Neural progenitor cell (in vitro differentiated cells): ENCODE measurements at regions not wholly inside any gene's neighbourhood (a gene's known extent, or its start where the extent isn't known, plus 50 kb on each side); places are given as distances from the start of the nearest gene placed in this dataset.

Experiments used
- DNase-seq: peaks from one replicate; pipeline ENCODE4 v3.0.0-alpha.2; 2016; ENCODE audit warnings: low spot score
- H2AFZ ChIP-seq: fragments of 200-600 bp; sonication (generic); replicated peaks from 2 replicates; pipeline ENCODE4 v1.6.1; 2016; ENCODE audit warnings: antibody characterized with exemption
- H3F3A ChIP-seq: fragments of 200-600 bp; sonication (generic); 2 replicates; pipeline ENCODE4 v1.6.1; 2016; ENCODE audit warnings: antibody characterized with exemption, low read depth
- H3K27ac ChIP-seq: fragments of 200-600 bp; sonication (generic); 2 replicates; pipeline ENCODE4 v1.5.1; 2016; ENCODE audit warnings: mild to moderate bottlenecking
- H3K27me3 ChIP-seq: fragments of 200-600 bp; sonication (generic); 2 replicates; pipeline ENCODE4 v1.6.1; 2016; ENCODE audit warnings: mild to moderate bottlenecking, moderate library complexity
- H3K36me3 ChIP-seq: fragments of 200-600 bp; sonication (generic); 2 replicates; pipeline ENCODE4 v1.5.1; 2016
- H3K4me1 ChIP-seq: fragments of 200-600 bp; sonication (generic); 2 replicates; pipeline ENCODE4 v1.6.1; 2016; ENCODE audit warnings: mixed run types
- H3K4me2 ChIP-seq: fragments of 200-600 bp; sonication (generic); 2 replicates; pipeline ENCODE4 v1.6.1; 2016
- H3K4me3 ChIP-seq: fragments of 200-600 bp; sonication (generic); 2 replicates; pipeline ENCODE4 v1.5.1; 2016
- H3K79me2 ChIP-seq: fragments of 200-600 bp; sonication (generic); 2 replicates; pipeline ENCODE4 v1.6.1; 2016; ENCODE audit warnings: low read depth
- H3K9ac ChIP-seq: fragments of 200-600 bp; sonication (generic); 2 replicates; pipeline ENCODE4 v1.6.1; 2016
- H3K9me3 ChIP-seq: fragments of 200-600 bp; sonication (generic); 2 replicates; pipeline ENCODE4 v1.5.1; 2016; ENCODE audit warnings: low read depth
- H4K20me1 ChIP-seq: fragments of 200-600 bp; sonication (generic); 2 replicates; pipeline ENCODE4 v1.6.1; 2016; ENCODE audit warnings: low read depth
- H3K27ac Mint-ChIP-seq: 3 replicates; pipeline ENCODE4 v1.8.0; 2021; ENCODE audit warnings: mixed read lengths
- H3K27me3 Mint-ChIP-seq: 2 replicates; pipeline ENCODE4 v1.8.0; 2022; ENCODE audit warnings: low read depth, mild to moderate bottlenecking, inconsistent platforms, moderate library complexity, mixed read lengths; ENCODE audit not compliant: insufficient read depth
- H3K36me3 Mint-ChIP-seq: 3 replicates; pipeline ENCODE4 v1.8.0; 2021; ENCODE audit warnings: mixed read lengths
- H3K4me1 Mint-ChIP-seq: 3 replicates; pipeline ENCODE4 v1.8.0; 2021; ENCODE audit warnings: mixed read lengths
- H3K4me3 Mint-ChIP-seq: 3 replicates; pipeline ENCODE4 v1.8.0; 2021; ENCODE audit warnings: mild to moderate bottlenecking, moderate library complexity, mixed read lengths
- H3K9me3 Mint-ChIP-seq: 3 replicates; pipeline ENCODE4 v1.8.0; 2020; ENCODE audit warnings: mixed read lengths
- EZH2 ChIP-seq: fragments of 200-600 bp; sonication (generic); IDR thresholded peaks from 2 replicates; pipeline ENCODE4 v1.6.1; 2017; ENCODE audit warnings: antibody characterized with exemption, mild to moderate bottlenecking, moderate library complexity
- EZH2phosphoT487 ChIP-seq: fragments of 200-600 bp; sonication (generic); IDR thresholded peaks from 2 replicates; pipeline ENCODE4 v1.6.1; 2017; ENCODE audit warnings: antibody characterized with exemption
- TF ChIP-seq, protein P1 (sequence below): fragments of 200-600 bp; sonication (generic); IDR thresholded peaks from 2 replicates; pipeline ENCODE4 v1.5.1; 2017; ENCODE audit warnings: antibody characterized with exemption, mild to moderate bottlenecking

DNA sequence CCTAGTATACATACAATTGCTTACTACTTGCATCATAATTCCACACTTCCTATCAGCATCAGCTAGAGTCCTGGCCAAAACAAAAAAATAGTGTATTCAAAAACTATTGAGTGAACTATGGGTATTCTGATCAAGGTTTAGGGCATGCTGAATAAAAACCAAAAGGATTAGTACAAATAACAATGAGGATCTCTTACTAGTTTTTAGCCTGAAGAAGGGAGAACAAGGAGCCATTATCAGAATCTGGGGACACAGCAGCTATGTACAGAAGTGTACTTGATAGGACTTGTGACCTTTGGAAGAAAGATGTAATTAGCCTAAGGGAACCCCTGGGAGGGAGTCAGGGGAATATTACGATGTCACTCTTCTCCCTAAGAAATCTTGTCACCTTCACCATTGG is 832.2 kb downstream of the SQOR start:
- Mint-ChIP-seq H3K36me3 (peaks cover 3% of the 10 kb centered on the region), H3K9me3 (no peaks in the 10 kb centered on the region), H3K27me3 (no peaks in the 10 kb centered on the region), H3K27ac (no peak overlapping the region), H3K4me3 (no peak overlapping the region), H3K4me1 (peaks cover 22% of the 10 kb centered on the region)
- no peaks in the 10 kb centered on the region for H3K36me3 ChIP-seq
- H3F3A ChIP-seq = no peaks in the 10 kb centered on the region
- H3K27ac ChIP-seq = no peak overlapping the region
- no peak overlapping the region for H3K4me2 ChIP-seq
- H3K27me3 ChIP-seq = no peaks in the 10 kb centered on the region
- H3K79me2 ChIP-seq = no peaks in the 10 kb centered on the region
- H3K9ac ChIP-seq = no peak overlapping the region
- no peak overlapping the region for H2AFZ ChIP-seq
- TF ChIP-seq EZH2phosphoT487 = no peak
- H3K4me3 ChIP-seq = no peak overlapping the region
- H3K9me3 ChIP-seq = no peaks in the 10 kb centered on the region
- DNase-seq = no peak
- no peaks in the 10 kb centered on the region for H4K20me1 ChIP-seq
- no peaks in the 10 kb centered on the region for H3K4me1 ChIP-seq

DNA sequence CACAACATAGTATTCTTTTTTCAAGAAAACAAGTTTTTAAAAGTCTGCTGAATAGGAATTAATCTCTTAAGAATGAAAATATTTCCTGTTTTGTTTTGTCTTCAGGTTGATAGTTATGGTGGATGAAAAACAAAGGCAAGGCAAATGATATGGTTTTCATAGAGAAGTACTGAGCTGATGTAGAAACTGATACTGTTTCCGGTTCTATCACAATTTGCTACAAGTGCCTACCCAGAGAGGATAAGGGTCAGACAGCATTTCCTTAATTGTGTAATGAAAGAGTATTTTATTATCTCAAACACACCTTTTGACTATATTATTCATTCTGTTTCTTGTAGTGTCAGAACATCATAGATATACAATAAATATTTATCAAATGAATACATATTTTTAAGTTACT is 836.3 kb downstream of the SQOR start:
- H3K27me3 Mint-ChIP-seq = no peaks in the 10 kb centered on the region
- Histone ChIP-seq H4K20me1 (no peaks in the 10 kb centered on the region), H3K4me2 (no peak overlapping the region), H3K79me2 (no peaks in the 10 kb centered on the region), H3K36me3 (no peaks in the 10 kb centered on the region), H2AFZ (no peak overlapping the region), H3K4me3 (no peak overlapping the region), H3K9me3 (no peaks in the 10 kb centered on the region), H3F3A (no peaks in the 10 kb centered on the region), H3K4me1 (no peaks in the 10 kb centered on the region), H3K27me3 (no peaks in the 10 kb centered on the region), H3K9ac (no peak overlapping the region), H3K27ac (no peak overlapping the region)
- TF ChIP-seq, protein P1, sequence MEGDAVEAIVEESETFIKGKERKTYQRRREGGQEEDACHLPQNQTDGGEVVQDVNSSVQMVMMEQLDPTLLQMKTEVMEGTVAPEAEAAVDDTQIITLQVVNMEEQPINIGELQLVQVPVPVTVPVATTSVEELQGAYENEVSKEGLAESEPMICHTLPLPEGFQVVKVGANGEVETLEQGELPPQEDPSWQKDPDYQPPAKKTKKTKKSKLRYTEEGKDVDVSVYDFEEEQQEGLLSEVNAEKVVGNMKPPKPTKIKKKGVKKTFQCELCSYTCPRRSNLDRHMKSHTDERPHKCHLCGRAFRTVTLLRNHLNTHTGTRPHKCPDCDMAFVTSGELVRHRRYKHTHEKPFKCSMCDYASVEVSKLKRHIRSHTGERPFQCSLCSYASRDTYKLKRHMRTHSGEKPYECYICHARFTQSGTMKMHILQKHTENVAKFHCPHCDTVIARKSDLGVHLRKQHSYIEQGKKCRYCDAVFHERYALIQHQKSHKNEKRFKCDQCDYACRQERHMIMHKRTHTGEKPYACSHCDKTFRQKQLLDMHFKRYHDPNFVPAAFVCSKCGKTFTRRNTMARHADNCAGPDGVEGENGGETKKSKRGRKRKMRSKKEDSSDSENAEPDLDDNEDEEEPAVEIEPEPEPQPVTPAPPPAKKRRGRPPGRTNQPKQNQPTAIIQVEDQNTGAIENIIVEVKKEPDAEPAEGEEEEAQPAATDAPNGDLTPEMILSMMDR = no peak
- no peak for TF ChIP-seq EZH2phosphoT487
- no peak for TF ChIP-seq EZH2
- peaks cover 2% of the 10 kb centered on the region for H3K9me3 Mint-ChIP-seq
- H3K4me1 Mint-ChIP-seq = peaks cover 5% of the 10 kb centered on the region
- DNase-seq = no peak
- H3K27ac Mint-ChIP-seq = no peak overlapping the region
- no peaks in the 10 kb centered on the region for H3K36me3 Mint-ChIP-seq
- no peak overlapping the region for H3K4me3 Mint-ChIP-seq

DNA sequence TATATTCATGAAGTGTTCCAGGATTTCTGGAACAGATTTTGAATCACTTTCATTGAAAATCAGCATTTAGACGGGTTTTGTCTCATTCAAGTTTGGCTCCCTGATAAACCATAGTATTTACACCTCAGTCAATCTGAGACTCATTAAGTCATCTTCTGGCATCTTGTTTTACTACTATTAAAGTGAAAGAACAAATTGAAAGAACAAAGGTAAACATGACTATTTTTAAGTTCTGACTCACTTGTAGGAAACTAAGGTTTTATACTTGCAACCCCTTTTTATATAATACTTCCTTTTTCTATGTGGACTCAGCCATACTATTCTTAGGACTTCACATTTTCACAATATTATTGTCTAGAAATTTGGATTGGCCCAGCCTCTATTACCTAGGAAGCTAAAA is 854.4 kb downstream of the SQOR start:
- Histone ChIP-seq H4K20me1 (no peaks in the 10 kb centered on the region), H3K4me1 (no peaks in the 10 kb centered on the region), H3K9me3 (no peaks in the 10 kb centered on the region), H2AFZ (no peak overlapping the region), H3K4me3 (no peak overlapping the region), H3F3A (no peaks in the 10 kb centered on the region), H3K9ac (no peak overlapping the region), H3K79me2 (no peaks in the 10 kb centered on the region), H3K27me3 (no peaks in the 10 kb centered on the region), H3K36me3 (no peaks in the 10 kb centered on the region), H3K4me2 (no peak overlapping the region), H3K27ac (no peak overlapping the region)
- TF ChIP-seq EZH2phosphoT487 = no peak
- TF ChIP-seq, protein P1 = no peak
- TF ChIP-seq EZH2 = no peak
- Mint-ChIP-seq H3K27me3 (no peaks in the 10 kb centered on the region), H3K36me3 (no peaks in the 10 kb centered on the region), H3K4me3 (no peak overlapping the region), H3K27ac (no peak overlapping the region), H3K9me3 (peaks cover 4% of the 10 kb centered on the region), H3K4me1 (no peaks in the 10 kb centered on the region)
- DNase-seq = no peak

DNA sequence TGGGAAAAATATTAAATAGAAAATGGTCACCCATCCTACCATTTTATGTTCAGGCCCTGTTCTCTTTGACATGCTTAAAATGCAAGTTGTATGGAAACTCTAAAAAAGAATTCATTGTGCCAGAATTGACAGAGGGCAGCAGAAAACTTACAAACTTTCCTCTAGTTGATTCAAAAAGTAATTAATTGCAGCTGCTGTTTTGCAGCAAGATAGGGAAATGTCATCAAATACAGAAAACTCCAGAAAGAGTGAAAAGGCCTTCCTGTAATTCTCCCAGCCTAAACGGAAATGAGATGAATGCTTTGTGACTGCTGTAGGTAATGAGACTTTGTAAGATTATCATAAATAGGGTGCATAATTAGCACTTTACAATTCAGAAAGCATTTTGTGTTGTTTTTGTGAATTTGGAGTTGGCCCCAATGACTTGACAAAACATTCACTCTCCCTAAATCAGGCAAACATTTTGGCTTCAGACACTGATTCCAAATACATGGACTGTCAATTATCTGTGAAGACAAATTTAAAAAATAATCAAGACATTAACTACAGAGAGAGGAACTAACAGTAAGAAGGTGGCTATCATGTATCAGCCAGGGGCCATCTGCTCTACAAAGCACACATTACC is 861.8 kb downstream of the SQOR start:
- Histone ChIP-seq H3K79me2 (no peaks in the 10 kb centered on the region), H3K9ac (no peak overlapping the region), H2AFZ (no peak overlapping the region), H3F3A (no peaks in the 10 kb centered on the region), H3K27me3 (no peaks in the 10 kb centered on the region), H3K4me3 (no peak overlapping the region), H3K27ac (no peak overlapping the region), H3K9me3 (no peaks in the 10 kb centered on the region), H3K4me2 (no peak overlapping the region), H3K36me3 (no peaks in the 10 kb centered on the region), H3K4me1 (no peaks in the 10 kb centered on the region), H4K20me1 (no peaks in the 10 kb centered on the region)
- DNase-seq = no peak
- Mint-ChIP-seq H3K4me3 (no peak overlapping the region), H3K4me1 (no peaks in the 10 kb centered on the region), H3K27me3 (no peaks in the 10 kb centered on the region), H3K27ac (no peak overlapping the region), H3K36me3 (no peaks in the 10 kb centered on the region), H3K9me3 (peaks cover 7% of the 10 kb centered on the region)
- TF ChIP-seq EZH2 (no peak), EZH2phosphoT487 (no peak)
- TF ChIP-seq, protein P1 = no peak
